ENCODE measurements at regions not wholly inside any gene's neighbourhood (a gene's known extent, or its start where the extent isn't known, plus 50 kb on each side); places are given as distances from the start of the nearest gene placed in this dataset.

DNA sequence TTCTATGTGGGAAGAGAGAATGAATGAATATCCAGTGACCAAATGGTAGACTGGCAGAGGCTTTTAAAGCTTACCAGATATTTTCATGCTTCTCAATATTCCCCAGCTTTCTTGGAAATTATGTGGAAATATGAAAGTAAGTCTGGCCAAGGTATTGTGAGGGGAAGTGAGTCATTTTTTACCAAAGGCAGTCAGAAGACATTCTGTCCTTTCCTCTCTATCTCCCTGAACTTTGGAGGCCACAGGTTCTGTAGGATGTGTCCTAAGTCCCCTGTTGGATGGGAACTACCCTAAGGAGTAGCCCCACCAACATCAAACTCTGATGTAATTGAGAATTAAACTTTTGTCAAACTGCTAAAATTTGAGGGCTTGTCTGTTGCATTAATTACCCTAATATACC, 593.8 kb upstream of the NRSN1 start:
- H3K9me2 ChIP-seq (ENCODE audit: insufficient read depth) = no peaks in the 10 kb centered on the region; the same call in 1 of the 2 replicates
- CTCF ChIA-PET = no interaction called here

DNA sequence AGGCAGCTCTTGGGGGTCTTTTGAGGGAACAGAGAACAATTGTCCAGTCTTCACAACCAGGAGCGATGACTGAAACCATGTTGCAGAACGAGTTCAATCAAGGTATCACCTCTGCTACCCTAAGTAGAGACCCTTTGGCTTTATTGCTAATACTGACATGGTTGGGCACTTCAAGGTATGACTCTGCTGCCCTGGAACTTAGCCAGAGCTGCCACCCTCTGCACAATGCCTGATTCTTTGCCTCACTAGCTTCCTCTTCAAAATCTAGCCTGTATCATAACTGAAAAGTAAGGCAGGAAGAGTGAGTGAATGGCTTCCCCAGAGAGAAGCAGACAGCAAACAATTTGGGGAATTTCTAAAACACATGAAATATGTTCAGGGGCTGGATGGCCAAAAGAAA, 592.7 kb upstream of the NRSN1 start:
- Histone ChIP-seq H3K27ac (no peak overlapping the region), H3K9me3 (ENCODE audit: insufficient read depth, low read depth) (no peaks in the 10 kb centered on the region), H3K36me3 (ENCODE audit: low read depth) (no peaks in the 10 kb centered on the region), H2AFZ (no peak overlapping the region), H3K4me3 (no peak overlapping the region), H3F3A (ENCODE audit: insufficient read depth, low read depth) (no peaks in the 10 kb centered on the region), H4K20me1 (ENCODE audit: insufficient read depth) (no peaks in the 10 kb centered on the region), H3K79me2 (ENCODE audit: low read depth) (no peaks in the 10 kb centered on the region), H3K27me3 (ENCODE audit: insufficient read depth, low read depth) (no peaks in the 10 kb centered on the region), H3K4me1 (replicated peaks; ENCODE audit: insufficient read depth) (no peaks in the 10 kb centered on the region), H3K9me2 (ENCODE audit: insufficient read depth) (no peaks in the 10 kb centered on the region; the same call in 1 of the 2 replicates), H3K4me2 (no peak overlapping the region)
- TF ChIP-seq, protein P1, sequence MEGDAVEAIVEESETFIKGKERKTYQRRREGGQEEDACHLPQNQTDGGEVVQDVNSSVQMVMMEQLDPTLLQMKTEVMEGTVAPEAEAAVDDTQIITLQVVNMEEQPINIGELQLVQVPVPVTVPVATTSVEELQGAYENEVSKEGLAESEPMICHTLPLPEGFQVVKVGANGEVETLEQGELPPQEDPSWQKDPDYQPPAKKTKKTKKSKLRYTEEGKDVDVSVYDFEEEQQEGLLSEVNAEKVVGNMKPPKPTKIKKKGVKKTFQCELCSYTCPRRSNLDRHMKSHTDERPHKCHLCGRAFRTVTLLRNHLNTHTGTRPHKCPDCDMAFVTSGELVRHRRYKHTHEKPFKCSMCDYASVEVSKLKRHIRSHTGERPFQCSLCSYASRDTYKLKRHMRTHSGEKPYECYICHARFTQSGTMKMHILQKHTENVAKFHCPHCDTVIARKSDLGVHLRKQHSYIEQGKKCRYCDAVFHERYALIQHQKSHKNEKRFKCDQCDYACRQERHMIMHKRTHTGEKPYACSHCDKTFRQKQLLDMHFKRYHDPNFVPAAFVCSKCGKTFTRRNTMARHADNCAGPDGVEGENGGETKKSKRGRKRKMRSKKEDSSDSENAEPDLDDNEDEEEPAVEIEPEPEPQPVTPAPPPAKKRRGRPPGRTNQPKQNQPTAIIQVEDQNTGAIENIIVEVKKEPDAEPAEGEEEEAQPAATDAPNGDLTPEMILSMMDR (conservative IDR thresholded peaks at IDR 0.05) = no peak
- no peak for TF ChIP-seq EZH2 (IDR thresholded peaks at IDR 0.05; ENCODE audit: low read depth)
- CTCF ChIA-PET = no interaction called here
- peak in 1 of 2 experiments; percentile 1 for DNase-seq
- POLR2A ChIA-PET (ENCODE audit: unreplicated experiment) = no interaction called here
- intact Hi-C loops (cut with micrococcal nuclease; ENCODE audit: unreplicated experiment) = no loop called here
- no TSS peak for BruUV-seq (replicated peaks)

More for the DNA sequence above, 593.8 kb upstream of the NRSN1 start:
- Histone ChIP-seq H3K27me3 (ENCODE audit: insufficient read depth, low read depth) (no peaks in the 10 kb centered on the region), H3K9me3 (ENCODE audit: insufficient read depth, low read depth) (no peaks in the 10 kb centered on the region), H2AFZ (no peak overlapping the region), H3K4me2 (no peak overlapping the region), H3K4me1 (replicated peaks; ENCODE audit: insufficient read depth) (no peaks in the 10 kb centered on the region), H4K20me1 (ENCODE audit: insufficient read depth) (no peaks in the 10 kb centered on the region), H3F3A (ENCODE audit: insufficient read depth, low read depth) (no peaks in the 10 kb centered on the region), H3K36me3 (ENCODE audit: low read depth) (no peaks in the 10 kb centered on the region), H3K27ac (no peak overlapping the region), H3K4me3 (no peak overlapping the region), H3K79me2 (ENCODE audit: low read depth) (no peaks in the 10 kb centered on the region)
- TF ChIP-seq, protein P1 (conservative IDR thresholded peaks at IDR 0.05) = no peak
- TF ChIP-seq EZH2 (IDR thresholded peaks at IDR 0.05; ENCODE audit: low read depth) = no peak
- no TSS peak for BruUV-seq (replicated peaks)
- intact Hi-C loops (cut with micrococcal nuclease; ENCODE audit: unreplicated experiment) = no loop called here
- no peak for DNase-seq
- POLR2A ChIA-PET (ENCODE audit: unreplicated experiment) = no interaction called here

DNA sequence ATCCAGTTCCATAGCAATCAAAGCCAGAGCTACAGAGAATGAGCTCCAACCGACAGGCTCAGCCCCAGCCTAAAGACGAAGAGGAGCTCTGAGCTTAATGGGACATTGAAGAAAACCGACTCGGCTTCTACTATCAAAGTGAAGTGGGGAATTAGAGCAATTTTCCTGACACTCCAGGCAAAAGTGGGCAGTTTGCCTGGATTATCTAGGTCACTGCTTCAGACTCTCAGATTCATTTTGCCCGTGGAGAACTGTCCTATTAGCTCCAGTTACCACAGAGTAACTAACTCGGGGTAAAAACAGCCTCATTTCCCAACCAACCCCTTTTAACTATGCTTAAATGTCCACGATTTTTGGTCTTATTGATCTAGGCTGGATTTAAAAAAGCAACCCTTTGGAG, 592.1 kb upstream of the NRSN1 start:
- Histone ChIP-seq H3K9me2 (ENCODE audit: insufficient read depth) (no peaks in the 10 kb centered on the region; the same call in 1 of the 2 replicates), H3K4me1 (replicated peaks; ENCODE audit: insufficient read depth) (no peaks in the 10 kb centered on the region), H3K4me3 (no peak overlapping the region), H2AFZ (no peak overlapping the region), H3K36me3 (ENCODE audit: low read depth) (no peaks in the 10 kb centered on the region), H3K9me3 (ENCODE audit: insufficient read depth, low read depth) (no peaks in the 10 kb centered on the region), H3K79me2 (ENCODE audit: low read depth) (no peaks in the 10 kb centered on the region), H3K27ac (no peak overlapping the region), H3K4me2 (no peak overlapping the region), H3F3A (ENCODE audit: insufficient read depth, low read depth) (no peaks in the 10 kb centered on the region), H3K27me3 (ENCODE audit: insufficient read depth, low read depth) (no peaks in the 10 kb centered on the region), H4K20me1 (ENCODE audit: insufficient read depth) (no peaks in the 10 kb centered on the region)
- ChIA-PET POLR2A (ENCODE audit: unreplicated experiment) (no interaction called here), CTCF (no interaction called here)
- intact Hi-C loops (cut with micrococcal nuclease; ENCODE audit: unreplicated experiment) = no loop called here
- no TSS peak for BruUV-seq (replicated peaks)
- TF ChIP-seq, protein P1 (conservative IDR thresholded peaks at IDR 0.05) = no peak
- no peak for TF ChIP-seq EZH2 (IDR thresholded peaks at IDR 0.05; ENCODE audit: low read depth)
- DNase-seq = no peak
